ENCODE measurements at regions not wholly inside any gene's neighbourhood (a gene's known extent, or its start where the extent isn't known, plus 50 kb on each side); places are given as distances from the start of the nearest gene placed in this dataset.

DNA sequence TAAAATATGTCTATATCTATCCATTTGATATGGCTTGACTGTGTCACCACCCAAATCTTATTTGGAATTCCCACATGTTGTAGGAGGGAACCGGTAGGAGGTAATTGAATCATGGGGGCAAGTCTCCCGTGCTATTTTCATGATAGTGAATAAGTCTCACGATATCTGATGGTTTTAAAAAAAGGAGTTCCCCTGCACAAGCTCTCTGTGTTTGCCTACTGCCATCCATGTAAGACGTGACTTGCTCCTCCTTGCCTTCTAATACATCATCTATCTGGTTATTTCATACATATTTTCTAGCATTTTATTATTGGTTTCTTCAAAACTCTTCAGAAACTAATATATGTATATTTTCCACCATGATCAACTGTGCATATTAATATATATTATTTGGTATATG, 57.3 kb upstream of the AMZ2 start:
- TF ChIP-seq, protein P1, sequence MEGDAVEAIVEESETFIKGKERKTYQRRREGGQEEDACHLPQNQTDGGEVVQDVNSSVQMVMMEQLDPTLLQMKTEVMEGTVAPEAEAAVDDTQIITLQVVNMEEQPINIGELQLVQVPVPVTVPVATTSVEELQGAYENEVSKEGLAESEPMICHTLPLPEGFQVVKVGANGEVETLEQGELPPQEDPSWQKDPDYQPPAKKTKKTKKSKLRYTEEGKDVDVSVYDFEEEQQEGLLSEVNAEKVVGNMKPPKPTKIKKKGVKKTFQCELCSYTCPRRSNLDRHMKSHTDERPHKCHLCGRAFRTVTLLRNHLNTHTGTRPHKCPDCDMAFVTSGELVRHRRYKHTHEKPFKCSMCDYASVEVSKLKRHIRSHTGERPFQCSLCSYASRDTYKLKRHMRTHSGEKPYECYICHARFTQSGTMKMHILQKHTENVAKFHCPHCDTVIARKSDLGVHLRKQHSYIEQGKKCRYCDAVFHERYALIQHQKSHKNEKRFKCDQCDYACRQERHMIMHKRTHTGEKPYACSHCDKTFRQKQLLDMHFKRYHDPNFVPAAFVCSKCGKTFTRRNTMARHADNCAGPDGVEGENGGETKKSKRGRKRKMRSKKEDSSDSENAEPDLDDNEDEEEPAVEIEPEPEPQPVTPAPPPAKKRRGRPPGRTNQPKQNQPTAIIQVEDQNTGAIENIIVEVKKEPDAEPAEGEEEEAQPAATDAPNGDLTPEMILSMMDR (IDR thresholded peaks at IDR 0.05; ENCODE audit: low read length) = no peak
- no peak for TF ChIP-seq EZH2 (IDR thresholded peaks at IDR 0.05; ENCODE audit: borderline replicate concordance, low read length)

Data from OCI-LY1 (cell line).